GM12878 (cell line): ENCODE measurements at regions not wholly inside any gene's neighbourhood (a gene's known extent, or its start where the extent isn't known, plus 50 kb on each side); places are given as distances from the start of the nearest gene placed in this dataset.

ENCODE experiments used
- CTCF ChIP-seq, 3 experiments: IDR thresholded peaks in 2 of 3; conservative IDR thresholded peaks in 1 of 3; 2 replicates each; pipeline ENCODE4 v1.5.1; 2011; ENCODE audit warnings: low read depth in 3 of 3, low read length in 3 of 3, mild to moderate bottlenecking in 3 of 3, control low read depth in 2 of 3, moderate library complexity in 2 of 3, inconsistent platforms in 1 of 3, mixed read lengths in 1 of 3; ENCODE audit not compliant: control insufficient read depth in 2 of 3, insufficient read depth in 1 of 3; ENCODE audit errors: extremely low read depth in 1 of 3
- MTA2 ChIP-seq: fragments of 450-650 bp; IDR thresholded peaks from 2 replicates; pipeline ENCODE4 v1.6.1; 2016; ENCODE audit warnings: low read depth, mild to moderate bottlenecking, moderate library complexity
- POLR2A ChIP-seq: IDR thresholded peaks from 2 replicates; pipeline ENCODE4 v1.6.1; 2011; ENCODE audit warnings: low read depth, mild to moderate bottlenecking, low read length
- RBBP5 ChIP-seq: fragments of 200-600 bp; sonication (generic); conservative IDR thresholded peaks from 2 replicates; pipeline ENCODE4 v1.6.1; 2016
- ZNF384 ChIP-seq: IDR thresholded peaks from 2 replicates; pipeline ENCODE4 v1.6.1; 2012; ENCODE audit warnings: low read depth, mild to moderate bottlenecking, low read length, improper control_type of control experiment, borderline replicate concordance

GRCh38 chr3:3631114-3631513 lies 168.1 kb upstream of the LRRN1 start:
- TF ChIP-seq RBBP5: no peak
- no peak for TF ChIP-seq POLR2A
- no peak for TF ChIP-seq MTA2
- TF ChIP-seq ZNF384: no peak
- no peak for TF ChIP-seq CTCF (IDR thresholded peaks at IDR 0.05 in 2 of 3, conservative IDR thresholded peaks at IDR 0.05 in 1 of 3; ENCODE audit: control insufficient read depth in 2 of 3, extremely low read depth in 1 of 3, insufficient read depth in 1 of 3, low read depth in 3 of 3, low read length in 3 of 3)
